PC-3 (cell line): ENCODE measurements at regions not wholly inside any gene's neighbourhood (a gene's known extent, or its start where the extent isn't known, plus 50 kb on each side); places are given as distances from the start of the nearest gene placed in this dataset.

ENCODE experiments used
- CTCF ChIP-seq: fragments of 300-600 bp; sonication (generic); conservative IDR thresholded peaks from 2 replicates; pipeline ENCODE4 v1.5.1; 2017; ENCODE audit warnings: antibody characterized with exemption, low read depth, mild to moderate bottlenecking, low read length
- EZH2 ChIP-seq: fragments of 300-600 bp; sonication (generic); IDR thresholded peaks from one replicate; pipeline ENCODE4 v1.6.1; 2017; ENCODE audit warnings: antibody characterized with exemption, mild to moderate bottlenecking, low read length; ENCODE audit not compliant: unreplicated experiment
- EZH2phosphoT487 ChIP-seq: fragments of 300-600 bp; sonication (generic); IDR thresholded peaks from 2 replicates; pipeline ENCODE4 v1.6.1; 2018; ENCODE audit warnings: mild to moderate bottlenecking, antibody characterized with exemption, low read length, borderline replicate concordance

DNA sequence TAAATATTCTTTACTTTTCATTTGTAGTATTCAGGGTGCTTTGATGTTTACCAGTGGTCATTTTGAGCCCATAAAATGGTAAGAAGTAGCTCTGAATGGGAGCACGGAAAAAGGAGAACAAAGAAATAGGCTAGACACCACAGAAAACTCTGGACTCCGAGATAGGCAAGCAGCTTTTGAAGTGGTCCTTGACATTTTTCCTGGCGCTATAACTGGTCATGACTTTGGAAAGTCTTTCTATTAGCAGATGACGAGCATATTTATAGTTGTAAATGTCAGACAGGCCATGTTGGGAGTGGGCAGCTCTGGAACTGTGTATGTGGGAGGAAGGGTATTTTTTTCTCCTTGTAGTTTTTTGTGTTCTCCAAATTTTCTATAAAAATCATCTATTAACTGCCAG, 126.1 kb upstream of the POC5 start:
- TF ChIP-seq CTCF (no peak), EZH2phosphoT487 (no peak), EZH2 (no peak)
